HG03159 (cell line): ENCODE measurements at regions not wholly inside any gene's neighbourhood (a gene's known extent, or its start where the extent isn't known, plus 50 kb on each side); places are given as distances from the start of the nearest gene placed in this dataset.

Experiments used
- ATAC-seq: cut with Tn5 transposase; IDR thresholded peaks from one replicate; pipeline ENCODE4 v1.9.1; 2021; ENCODE audit warnings: mild to moderate bottlenecking, moderate library complexity; ENCODE audit not compliant: unreplicated experiment

GRCh38 chr1:222910699-222911098 lies 95.9 kb downstream of the DISP1 start:
- no peak for ATAC-seq

GRCh38 chr1:222911866-222912265 lies 97.0 kb downstream of the DISP1 start:
- no peak for ATAC-seq

GRCh38 chr1:222912730-222913129 lies 97.9 kb downstream of the DISP1 start:
- ATAC-seq = no peak

GRCh38 chr1:222914861-222915632 lies 100.2 kb downstream of the DISP1 start:
- no peak for ATAC-seq

- ATAC-seq = no peak
Measured at GRCh38 chr1:222916100-222916499, 101.3 kb downstream of the DISP1 start.

GRCh38 chr1:222918801-222919477 lies 104.1 kb downstream of the DISP1 start:
- no peak for ATAC-seq

GRCh38 chr1:222919478-222919865 lies 104.6 kb downstream of the DISP1 start:
- no peak for ATAC-seq

GRCh38 chr1:222920169-222920568 lies 105.3 kb downstream of the DISP1 start:
- no peak for ATAC-seq

GRCh38 chr1:222921945-222922344 lies 107.1 kb downstream of the DISP1 start:
- no peak for ATAC-seq

GRCh38 chr1:222923506-222923905 lies 108.7 kb downstream of the DISP1 start:
- ATAC-seq = no peak

- no peak for ATAC-seq
Measured at GRCh38 chr1:222924136-222924706, 109.4 kb downstream of the DISP1 start.

GRCh38 chr1:222926566-222926965 lies 111.7 kb downstream of the DISP1 start:
- ATAC-seq = no peak

GRCh38 chr1:222927031-222927430 lies 112.2 kb downstream of the DISP1 start:
- no peak for ATAC-seq

GRCh38 chr1:222928212-222928611 lies 113.4 kb downstream of the DISP1 start:
- no peak for ATAC-seq

- ATAC-seq = no peak
Measured at GRCh38 chr1:222930070-222930469, 115.2 kb downstream of the DISP1 start.

GRCh38 chr1:222931023-222931422 lies 116.2 kb downstream of the DISP1 start:
- no peak for ATAC-seq

- no peak for ATAC-seq
Measured at GRCh38 chr1:222933273-222933672, 118.4 kb downstream of the DISP1 start.

GRCh38 chr1:222935239-222935900 lies 120.5 kb downstream of the DISP1 start:
- no peak for ATAC-seq

GRCh38 chr1:222936042-222936441 lies 121.2 kb downstream of the DISP1 start:
- no peak for ATAC-seq

- ATAC-seq = no peak
Measured at GRCh38 chr1:222938986-222939385, 124.1 kb downstream of the DISP1 start.

GRCh38 chr1:222940095-222940494 lies 125.3 kb downstream of the DISP1 start:
- no peak for ATAC-seq

GRCh38 chr1:222940906-222941305 lies 126.1 kb downstream of the DISP1 start:
- ATAC-seq = no peak
